H9 (cell line): ENCODE measurements at regions not wholly inside any gene's neighbourhood (a gene's known extent, or its start where the extent isn't known, plus 50 kb on each side); places are given as distances from the start of the nearest gene placed in this dataset.

Experiments
- DNase-seq: peaks from one replicate; pipeline ENCODE4 v3.0.0-alpha.2; 2017
- H2AFZ ChIP-seq: one replicate; pipeline ENCODE4 v1.6.1; 2013; ENCODE audit warnings: mild to moderate bottlenecking, low read length, control low read depth, moderate library complexity
- H2AK5ac ChIP-seq: 2 replicates; pipeline ENCODE4 v1.6.1; 2013; ENCODE audit warnings: low read length, control low read depth, mixed read lengths; ENCODE audit not compliant: insufficient read length
- H2BK120ac ChIP-seq: one replicate; pipeline ENCODE4 v1.6.1; 2013; ENCODE audit warnings: low read depth, mild to moderate bottlenecking, low read length, control low read depth, inconsistent platforms; ENCODE audit not compliant: poor library complexity, severe bottlenecking
- H2BK12ac ChIP-seq: 2 replicates; pipeline ENCODE4 v1.6.1; 2013; ENCODE audit warnings: low read length, control low read depth, mixed read lengths, low read depth; ENCODE audit not compliant: insufficient read length
- H2BK15ac ChIP-seq: 2 replicates; pipeline ENCODE4 v1.6.1; 2013; ENCODE audit warnings: low read depth, low read length, control low read depth
- H2BK20ac ChIP-seq: one replicate; pipeline ENCODE4 v1.6.1; 2013; ENCODE audit warnings: low read depth, mild to moderate bottlenecking, low read length, control low read depth, inconsistent platforms; ENCODE audit not compliant: poor library complexity, severe bottlenecking
- H2BK5ac ChIP-seq: 2 replicates; pipeline ENCODE4 v1.6.1; 2013; ENCODE audit warnings: low read length, control low read depth, mixed read lengths; ENCODE audit not compliant: insufficient read length
- H3K14ac ChIP-seq: 2 replicates; pipeline ENCODE4 v1.6.1; 2013; ENCODE audit warnings: low read length, control low read depth; ENCODE audit not compliant: insufficient read depth
- H3K18ac ChIP-seq: 2 replicates; pipeline ENCODE4 v1.6.1; 2013; ENCODE audit warnings: low read depth, mild to moderate bottlenecking, mixed read lengths, low read length, control low read depth; ENCODE audit not compliant: insufficient read length
- H3K23ac ChIP-seq: 2 replicates; pipeline ENCODE4 v1.6.1; 2013; ENCODE audit warnings: low read length, control low read depth, mixed read lengths, low read depth; ENCODE audit not compliant: insufficient read length
- H3K23me2 ChIP-seq: 2 replicates; pipeline ENCODE4 v1.6.1; 2013; ENCODE audit warnings: low read depth, mild to moderate bottlenecking, mixed read lengths, low read length, control low read depth; ENCODE audit not compliant: insufficient read length, poor library complexity, severe bottlenecking
- H3K27ac ChIP-seq: 2 replicates; pipeline ENCODE4 v1.5.1; 2013; ENCODE audit warnings: low read length, control low read depth, mixed read lengths, low read depth; ENCODE audit not compliant: insufficient read length
- H3K27me3 ChIP-seq: 2 replicates; pipeline ENCODE4 v1.6.1; 2013; ENCODE audit warnings: low read length, control low read depth, inconsistent platforms; ENCODE audit not compliant: insufficient read depth
- H3K4ac ChIP-seq: 2 replicates; pipeline ENCODE4 v1.6.1; 2013; ENCODE audit warnings: low read depth, mild to moderate bottlenecking, control low read depth, inconsistent platforms, low read length, moderate library complexity
- H3K4me1 ChIP-seq: 2 replicates; pipeline ENCODE4 v1.6.1; 2013; ENCODE audit warnings: low read length, control low read depth, inconsistent platforms; ENCODE audit not compliant: insufficient read depth
- H3K4me2 ChIP-seq: 2 replicates; pipeline ENCODE4 v1.6.1; 2013; ENCODE audit warnings: low read length, control low read depth, mixed read lengths; ENCODE audit not compliant: insufficient read length, insufficient read depth
- H3K56ac ChIP-seq: 2 replicates; pipeline ENCODE4 v1.6.1; 2013; ENCODE audit warnings: low read depth, mild to moderate bottlenecking, mixed read lengths, low read length, control low read depth; ENCODE audit not compliant: insufficient read length
- H3K79me1 ChIP-seq: 2 replicates; pipeline ENCODE4 v1.6.1; 2013; ENCODE audit warnings: low read depth, mild to moderate bottlenecking, moderate library complexity, low read length, control low read depth, inconsistent platforms; ENCODE audit not compliant: insufficient read depth, poor library complexity, severe bottlenecking
- H3K79me2 ChIP-seq: 2 replicates; pipeline ENCODE4 v1.6.1; 2013; ENCODE audit warnings: low read length, control low read depth, inconsistent platforms; ENCODE audit not compliant: insufficient read depth
- H3K9ac ChIP-seq: 2 replicates; pipeline ENCODE4 v1.6.1; 2013; ENCODE audit warnings: low read length, control low read depth, mixed read lengths; ENCODE audit not compliant: insufficient read length; ENCODE audit errors: extremely low read depth
- H3K9me3 ChIP-seq: one replicate; pipeline ENCODE4 v1.6.1; 2013; ENCODE audit warnings: low read depth, low read length, inconsistent platforms; ENCODE audit not compliant: control insufficient read depth
- H3T11ph ChIP-seq: one replicate; pipeline ENCODE4 v1.6.1; 2013; ENCODE audit warnings: mild to moderate bottlenecking, low read length, control low read depth, inconsistent platforms
- H4K20me1 ChIP-seq: one replicate; pipeline ENCODE4 v1.6.1; 2013; ENCODE audit not compliant: control insufficient read depth, insufficient read length, insufficient read depth
- H4K5ac ChIP-seq: 2 replicates; pipeline ENCODE4 v1.6.1; 2013; ENCODE audit warnings: low read depth, mild to moderate bottlenecking, mixed read lengths, low read length, control low read depth; ENCODE audit not compliant: insufficient read length
- H4K8ac ChIP-seq: replicated peaks from 2 replicates; pipeline ENCODE4 v1.6.1; 2013; ENCODE audit warnings: low read length, control low read depth, mixed read lengths, low read depth; ENCODE audit not compliant: insufficient read length
- H4K91ac ChIP-seq: 2 replicates; pipeline ENCODE4 v1.6.1; 2013; ENCODE audit warnings: low read depth, mild to moderate bottlenecking, moderate library complexity, mixed read lengths, low read length, control low read depth; ENCODE audit not compliant: insufficient read length
- H3K27ac Mint-ChIP-seq, 3 experiments: 2 replicates in 2 of 3; 3 replicates in 1 of 3; pipeline ENCODE4 v1.8.0; 2020 to 2021; ENCODE audit warnings: mixed read lengths in 3 of 3, mild to moderate bottlenecking in 1 of 3, moderate library complexity in 1 of 3
- H3K27me3 Mint-ChIP-seq: 2 replicates; pipeline ENCODE4 v1.8.0; 2021; ENCODE audit warnings: low read depth, mild to moderate bottlenecking, moderate library complexity, mixed read lengths
- H3K36me3 Mint-ChIP-seq, 3 experiments: 2 replicates in 2 of 3; 3 replicates in 1 of 3; pipeline ENCODE4 v1.8.0; 2020 to 2021; ENCODE audit warnings: low read depth in 3 of 3, mixed read lengths in 3 of 3; ENCODE audit not compliant: insufficient read depth in 1 of 3
- H3K4me1 Mint-ChIP-seq, 2 experiments: 2 replicates each; pipeline ENCODE4 v1.8.0; 2020; ENCODE audit warnings: mixed read lengths in 2 of 2
- H3K4me3 Mint-ChIP-seq, 2 experiments: 2 replicates in 1 of 2; 3 replicates in 1 of 2; pipeline ENCODE4 v1.8.0; 2020 to 2021; ENCODE audit warnings: mild to moderate bottlenecking in 2 of 2, mixed read lengths in 2 of 2, moderate library complexity in 1 of 2
- H3K9me3 Mint-ChIP-seq, 2 experiments: 2 replicates in 1 of 2; 3 replicates in 1 of 2; pipeline ENCODE4 v1.8.0; 2020; ENCODE audit warnings: mild to moderate bottlenecking in 2 of 2, mixed read lengths in 2 of 2, moderate library complexity in 1 of 2
- CTCF ChIP-seq: fragments of 200-600 bp; sonication (generic); conservative IDR thresholded peaks from 3 replicates; pipeline ENCODE4 v1.8.0; 2021; ENCODE audit warnings: antibody characterized with exemption, mild to moderate bottlenecking
- WGBS: extraction: QIAGEN DNeasy Blood & Tissue Kit; methylation state at CpG from one replicate; pipeline ENCODE4 v1.1.7; 2013; ENCODE audit warnings: missing lambda C conversion rate, low lambda C conversion rate, mixed read lengths; ENCODE audit not compliant: insufficient read length; ENCODE audit errors: extremely low coverage; 5-methylcytosine and 5-hydroxymethylcytosine counted together

- no peaks in the 10 kb centered on the region for H3K27me3 ChIP-seq
- no peaks in the 10 kb centered on the region for H3K79me1 ChIP-seq
- no peak overlapping the region for H3K23ac ChIP-seq
- no peak overlapping the region for H3K9ac ChIP-seq
- no peaks in the 10 kb centered on the region for H3K9me3 ChIP-seq
- no peak overlapping the region for H3K27ac ChIP-seq
- no peak overlapping the region for H3K14ac ChIP-seq
- Mint-ChIP-seq H3K9me3 (peaks cover 0 to 2% of the 10 kb centered on the region in 2 experiments; a peak in 1 of 5 replicates), H3K27ac (no peak overlapping the region), H3K27me3 (peaks cover 4% of the 10 kb centered on the region), H3K4me1 (no peaks in the 10 kb centered on the region), H3K36me3 (no peaks in the 10 kb centered on the region), H3K4me3 (no peak overlapping the region)
- H4K5ac ChIP-seq = no peak overlapping the region
- no peaks in the 10 kb centered on the region for H3K79me2 ChIP-seq
- no peak overlapping the region for H4K8ac ChIP-seq
- no peaks in the 10 kb centered on the region for H3K23me2 ChIP-seq
- WGBS = no CpG with 5 or more reads among the region's 5 CpGs
- no peak overlapping the region for H3K4ac ChIP-seq
- H3K56ac ChIP-seq = no peak overlapping the region
- no peak overlapping the region for H3K4me2 ChIP-seq
- H2BK5ac ChIP-seq = no peak overlapping the region
- H3K4me1 ChIP-seq = no peaks in the 10 kb centered on the region
- H3T11ph ChIP-seq = no peak overlapping the region
- no peak overlapping the region for H2AK5ac ChIP-seq
- no peak for DNase-seq
- no peak overlapping the region for H2BK12ac ChIP-seq
- no peak overlapping the region for H2AFZ ChIP-seq
- no peak overlapping the region for H2BK15ac ChIP-seq
- no peak overlapping the region for H3K18ac ChIP-seq
- no peak overlapping the region for H2BK120ac ChIP-seq
- H4K91ac ChIP-seq = no peak overlapping the region
- H4K20me1 ChIP-seq = no peaks in the 10 kb centered on the region
- H2BK20ac ChIP-seq = no peak overlapping the region
- TF ChIP-seq CTCF = no peak
Observed at GRCh38 chr5:8239646-8240045, 370.7 kb downstream of the MTRR start.
